HG03175 (cell line): ENCODE measurements at regions not wholly inside any gene's neighbourhood (a gene's known extent, or its start where the extent isn't known, plus 50 kb on each side); places are given as distances from the start of the nearest gene placed in this dataset.
A peak's percentile ranks its signal among the peaks of the same experiment; 100 is the strongest.
"Not testable (repeated sequence)": the region's sequence is repeated elsewhere in the genome, so short reads cannot be mapped to it uniquely, and the experiment has no call there.

Experiments
- ATAC-seq: cut with Tn5 transposase; IDR thresholded peaks from one replicate; pipeline ENCODE4 v1.9.1; 2021; ENCODE audit warnings: mild to moderate bottlenecking, moderate library complexity; ENCODE audit not compliant: unreplicated experiment

GRCh38 chr2:234578389-234578788 is 81.5 kb upstream of the ARL4C start:
- no peak for ATAC-seq

- ATAC-seq = no peak
Measured at GRCh38 chr2:234577191-234577590, 80.3 kb upstream of the ARL4C start.

GRCh38 chr2:234571620-234572407 is 74.9 kb upstream of the ARL4C start:
- no peak for ATAC-seq

- no peak for ATAC-seq
Measured at GRCh38 chr2:234570476-234570875, 73.6 kb upstream of the ARL4C start.

- ATAC-seq = no peak
Measured at GRCh38 chr2:234569776-234570430, 73.0 kb upstream of the ARL4C start.

- no peak for ATAC-seq
Measured at GRCh38 chr2:234566622-234567021, 69.7 kb upstream of the ARL4C start.

GRCh38 chr2:234565842-234566619 is 69.2 kb upstream of the ARL4C start:
- no peak for ATAC-seq

GRCh38 chr2:234565201-234565600 is 68.3 kb upstream of the ARL4C start:
- ATAC-seq = no peak

GRCh38 chr2:234564699-234565098 is 67.8 kb upstream of the ARL4C start:
- no peak for ATAC-seq

GRCh38 chr2:234559609-234560008 is 62.7 kb upstream of the ARL4C start:
- ATAC-seq = no peak

GRCh38 chr2:234558642-234559041 is 61.8 kb upstream of the ARL4C start:
- ATAC-seq = no peak

- no peak for ATAC-seq
Measured at GRCh38 chr2:234556848-234557573, 60.1 kb upstream of the ARL4C start.

GRCh38 chr2:234555616-234556249 is 58.9 kb upstream of the ARL4C start:
- ATAC-seq = no peak

- no peak for ATAC-seq
Measured at GRCh38 chr2:234555161-234555560, 58.3 kb upstream of the ARL4C start.

GRCh38 chr2:234553223-234553622 is 56.3 kb upstream of the ARL4C start:
- not testable (repeated sequence) for ATAC-seq

GRCh38 chr2:234550511-234551107 is 53.7 kb upstream of the ARL4C start:
- peak; percentile 70 for ATAC-seq

GRCh38 chr2:234550056-234550455 is 53.2 kb upstream of the ARL4C start:
- no peak for ATAC-seq

- no peak for ATAC-seq
Measured at GRCh38 chr2:234548695-234549420, 52.0 kb upstream of the ARL4C start.

- no peak for ATAC-seq
Measured at GRCh38 chr2:234546770-234547169, 49.9 kb upstream of the ARL4C start.
